Keratinocyte (primary cell): ENCODE measurements at regions not wholly inside any gene's neighbourhood (a gene's known extent, or its start where the extent isn't known, plus 50 kb on each side); places are given as distances from the start of the nearest gene placed in this dataset.

Experiments used
- EZH2 ChIP-seq: IDR thresholded peaks from one replicate; pipeline ENCODE4 v1.6.1; 2012; ENCODE audit warnings: inconsistent platforms, mild to moderate bottlenecking, low read length, moderate library complexity
- TF ChIP-seq, protein P1 (sequence below), 3 experiments: IDR thresholded peaks in 1 of 3; conservative IDR thresholded peaks in 1 of 3; optimal IDR thresholded peaks in 1 of 3; 2 replicates in 2 of 3; 3 replicates in 1 of 3; pipeline versions ENCODE3 to v1.5.1; 2011; ENCODE audit warnings: low read length in 3 of 3, mild to moderate bottlenecking in 3 of 3, moderate library complexity in 2 of 3, control low read depth in 1 of 3, inconsistent platforms in 1 of 3; ENCODE audit not compliant: insufficient read depth in 2 of 3; ENCODE audit errors: extremely low read depth in 1 of 3

GRCh38 chr19:28422046-28422445 is 790.9 kb downstream of the UQCRFS1 start:
- TF ChIP-seq, protein P1, sequence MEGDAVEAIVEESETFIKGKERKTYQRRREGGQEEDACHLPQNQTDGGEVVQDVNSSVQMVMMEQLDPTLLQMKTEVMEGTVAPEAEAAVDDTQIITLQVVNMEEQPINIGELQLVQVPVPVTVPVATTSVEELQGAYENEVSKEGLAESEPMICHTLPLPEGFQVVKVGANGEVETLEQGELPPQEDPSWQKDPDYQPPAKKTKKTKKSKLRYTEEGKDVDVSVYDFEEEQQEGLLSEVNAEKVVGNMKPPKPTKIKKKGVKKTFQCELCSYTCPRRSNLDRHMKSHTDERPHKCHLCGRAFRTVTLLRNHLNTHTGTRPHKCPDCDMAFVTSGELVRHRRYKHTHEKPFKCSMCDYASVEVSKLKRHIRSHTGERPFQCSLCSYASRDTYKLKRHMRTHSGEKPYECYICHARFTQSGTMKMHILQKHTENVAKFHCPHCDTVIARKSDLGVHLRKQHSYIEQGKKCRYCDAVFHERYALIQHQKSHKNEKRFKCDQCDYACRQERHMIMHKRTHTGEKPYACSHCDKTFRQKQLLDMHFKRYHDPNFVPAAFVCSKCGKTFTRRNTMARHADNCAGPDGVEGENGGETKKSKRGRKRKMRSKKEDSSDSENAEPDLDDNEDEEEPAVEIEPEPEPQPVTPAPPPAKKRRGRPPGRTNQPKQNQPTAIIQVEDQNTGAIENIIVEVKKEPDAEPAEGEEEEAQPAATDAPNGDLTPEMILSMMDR (optimal IDR thresholded peaks at IDR 0.05 in 1 of 3, IDR thresholded peaks at IDR 0.05 in 1 of 3, conservative IDR thresholded peaks at IDR 0.05 in 1 of 3; ENCODE audit: extremely low read depth in 1 of 3, insufficient read depth in 2 of 3, low read length in 3 of 3) = no peak
- no peak for TF ChIP-seq EZH2
